SK-N-MC (cell line): ENCODE measurements at regions not wholly inside any gene's neighbourhood (a gene's known extent, or its start where the extent isn't known, plus 50 kb on each side); places are given as distances from the start of the nearest gene placed in this dataset.
A peak's percentile ranks its signal among the peaks of the same experiment; 100 is the strongest.
"Not testable (repeated sequence)": the region's sequence is repeated elsewhere in the genome, so short reads cannot be mapped to it uniquely, and the experiment has no call there.

Experiments used
- DNase-seq: peaks from one replicate; pipeline ENCODE4 v3.0.0-alpha.2; 2011; ENCODE audit warnings: low read depth, low spot score
- H3K27ac ChIP-seq: fragments of 200-600 bp; sonication (generic); 2 replicates; pipeline ENCODE4 v1.5.1; 2016; ENCODE audit warnings: mixed run types
- H3K36me3 ChIP-seq: fragments of 200-600 bp; sonication (generic); 2 replicates; pipeline ENCODE4 v1.6.1; 2017; ENCODE audit warnings: antibody characterized with exemption, low read length, mixed read lengths; ENCODE audit not compliant: insufficient read depth
- H3K4me3 ChIP-seq: fragments of 200-600 bp; sonication (generic); 2 replicates; pipeline ENCODE4 v1.5.1; 2016
- H3K9ac ChIP-seq: fragments of 200-600 bp; sonication (generic); 2 replicates; pipeline ENCODE4 v1.8.0; 2017; ENCODE audit warnings: mixed run types, mixed read lengths; ENCODE audit not compliant: insufficient read length
- H3K9me3 ChIP-seq: fragments of 200-600 bp; sonication (generic); 2 replicates; pipeline ENCODE4 v1.6.1; 2017; ENCODE audit warnings: low read depth, mild to moderate bottlenecking, antibody characterized with exemption, low read length, moderate library complexity, mixed read lengths
- EZH2 ChIP-seq: fragments of 200-600 bp; sonication (generic); IDR thresholded peaks from one replicate; pipeline ENCODE4 v1.6.1; 2017; ENCODE audit warnings: antibody characterized with exemption
- FOXP2 ChIP-seq: optimal IDR thresholded peaks from 2 replicates; pipeline ENCODE3; 2011; ENCODE audit warnings: mild to moderate bottlenecking, moderate library complexity; ENCODE audit not compliant: insufficient read depth; ENCODE audit errors: extremely low read length, control extremely low read depth
- POLR2AphosphoS5 ChIP-seq: IDR thresholded peaks from 2 replicates; pipeline ENCODE4 v1.6.1; 2012; ENCODE audit warnings: mild to moderate bottlenecking, low read depth, low read length, borderline replicate concordance

DNA sequence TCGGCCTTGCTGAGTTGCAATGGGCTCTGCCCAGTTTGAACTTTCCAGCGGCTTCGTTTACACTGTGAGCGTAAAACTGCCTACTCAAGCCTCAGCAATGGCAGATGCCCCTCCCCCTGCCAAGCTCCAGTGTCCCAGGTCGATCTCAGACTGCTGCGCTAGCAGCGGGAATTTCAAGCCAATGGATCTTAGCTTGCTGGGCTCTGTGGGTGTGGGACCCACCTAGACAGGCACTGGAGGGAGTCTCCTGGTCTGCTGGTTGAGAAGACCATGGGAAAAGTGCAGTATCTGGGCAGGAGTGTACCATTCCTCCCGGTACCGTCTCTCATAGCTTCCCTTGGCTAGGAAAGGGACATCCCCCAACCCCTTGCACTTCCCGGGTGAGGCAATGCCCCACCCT, 88.2 kb downstream of the KLHL28 start:
- Histone ChIP-seq H3K4me3 (no peak overlapping the region), H3K9me3 (no peaks in the 10 kb centered on the region), H3K36me3 (no peaks in the 10 kb centered on the region), H3K9ac (no peak overlapping the region), H3K27ac (no peak overlapping the region)
- no peak for DNase-seq
- TF ChIP-seq EZH2, result no peak
- TF ChIP-seq POLR2AphosphoS5, result no peak
- TF ChIP-seq FOXP2, result no peak

DNA sequence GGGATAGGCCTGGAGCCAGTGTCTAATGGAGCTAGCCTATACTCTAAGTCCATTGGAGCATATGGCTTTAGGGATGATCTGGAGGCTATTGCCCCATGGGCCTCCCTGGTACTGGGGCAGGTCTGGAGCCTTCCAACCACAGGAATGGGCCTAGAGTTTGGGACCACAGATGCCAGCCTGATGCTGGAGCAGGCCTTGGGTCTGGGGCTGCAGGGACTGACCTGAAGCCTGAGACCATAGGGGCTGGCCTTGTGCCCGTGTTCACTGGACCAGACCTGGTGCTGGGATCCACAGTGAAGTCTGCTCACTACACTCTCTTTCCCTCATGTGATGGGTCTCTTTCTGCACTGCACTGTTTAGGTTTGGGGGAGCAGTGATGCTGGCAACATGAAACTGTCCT, 95.0 kb downstream of the KLHL28 start:
- H3K27ac ChIP-seq, result no peak overlapping the region
- no peaks in the 10 kb centered on the region for H3K9me3 ChIP-seq
- DNase-seq, result no peak
- no peak overlapping the region for H3K9ac ChIP-seq
- H3K4me3 ChIP-seq, result no peak overlapping the region
- TF ChIP-seq FOXP2 (no peak), EZH2 (no peak), POLR2AphosphoS5 (no peak)
- no peaks in the 10 kb centered on the region for H3K36me3 ChIP-seq

GRCh38 chr14:44866322-44866721, 95.4 kb downstream of the KLHL28 start:
- no peak overlapping the region for H3K9ac ChIP-seq
- H3K4me3 ChIP-seq, result no peak overlapping the region
- H3K27ac ChIP-seq, result no peak overlapping the region
- no peak for DNase-seq
- TF ChIP-seq FOXP2 (no peak), POLR2AphosphoS5 (no peak), EZH2 (no peak)
- no peaks in the 10 kb centered on the region for H3K36me3 ChIP-seq
- H3K9me3 ChIP-seq, result no peaks in the 10 kb centered on the region

DNA sequence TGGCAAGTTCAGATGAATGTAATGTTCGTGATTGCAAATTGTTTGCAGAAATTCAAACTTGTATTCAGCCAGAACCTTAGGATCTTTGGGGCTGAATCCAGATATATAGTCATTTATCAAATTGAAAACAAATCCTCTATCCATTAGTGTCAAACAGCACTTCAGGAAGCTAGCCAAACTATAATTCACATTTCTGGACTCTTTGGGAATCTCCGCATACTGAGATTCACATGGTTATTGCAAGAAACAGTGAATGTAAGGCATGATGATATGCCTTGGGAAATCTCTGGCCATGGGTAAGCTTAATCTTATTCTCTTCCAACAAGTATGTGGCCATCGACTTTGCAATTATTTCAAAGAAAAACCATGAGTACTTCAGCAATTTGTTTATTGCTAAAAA, 98.5 kb downstream of the KLHL28 start:
- Histone ChIP-seq H3K9me3 (no peaks in the 10 kb centered on the region), H3K4me3 (no peak overlapping the region), H3K36me3 (no peaks in the 10 kb centered on the region), H3K9ac (no peak overlapping the region), H3K27ac (no peak overlapping the region)
- no peak for DNase-seq
- TF ChIP-seq EZH2 (no peak), POLR2AphosphoS5 (no peak)

GRCh38 chr14:44854114-44854513, 107.6 kb downstream of the KLHL28 start:
- Histone ChIP-seq H3K9ac (no peak overlapping the region), H3K36me3 (no peaks in the 10 kb centered on the region), H3K9me3 (no peaks in the 10 kb centered on the region), H3K27ac (no peak overlapping the region), H3K4me3 (no peak overlapping the region)
- TF ChIP-seq EZH2, result no peak
- no peak for TF ChIP-seq POLR2AphosphoS5
- no peak for TF ChIP-seq FOXP2
- no peak for DNase-seq

GRCh38 chr14:44847526-44848309, 114.0 kb downstream of the KLHL28 start:
- Histone ChIP-seq H3K9ac (no peak overlapping the region), H3K36me3 (no peaks in the 10 kb centered on the region), H3K4me3 (no peak overlapping the region), H3K9me3 (no peaks in the 10 kb centered on the region), H3K27ac (no peak overlapping the region)
- no peak for DNase-seq
- TF ChIP-seq FOXP2, result no peak
- no peak for TF ChIP-seq POLR2AphosphoS5
- no peak for TF ChIP-seq EZH2

GRCh38 chr14:44846232-44846824, 115.4 kb downstream of the KLHL28 start:
- peak; percentile 50 for DNase-seq
- no peaks in the 10 kb centered on the region for H3K9me3 ChIP-seq
- no peak overlapping the region for H3K9ac ChIP-seq
- H3K4me3 ChIP-seq, result 0 out of 2 replicates have a peak overlapping the region, but pooled peaks have one; percentile 26
- H3K27ac ChIP-seq, result no peak overlapping the region
- TF ChIP-seq POLR2AphosphoS5, result no peak
- no peak for TF ChIP-seq EZH2
- H3K36me3 ChIP-seq, result no peaks in the 10 kb centered on the region

DNA sequence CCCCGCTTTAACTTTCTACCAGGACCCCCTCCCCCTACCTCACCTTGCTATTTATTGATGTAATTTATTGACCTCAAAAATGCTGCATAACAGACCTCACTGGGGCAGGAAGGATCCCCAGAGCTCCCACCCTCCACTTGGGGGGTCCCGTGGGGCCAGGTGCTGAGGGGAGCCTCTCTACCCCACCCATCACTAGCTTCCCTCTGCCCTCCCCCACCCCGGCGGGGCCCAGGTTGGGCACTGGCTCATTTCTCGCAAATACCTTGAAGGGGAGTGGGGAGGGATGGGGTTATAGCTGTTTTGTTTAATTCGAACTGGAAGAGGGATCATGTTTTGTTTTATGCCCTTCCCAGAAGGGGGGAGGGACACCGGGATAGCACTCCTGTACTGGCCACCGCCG, 125.8 kb downstream of the KLHL28 start:
- not testable (repeated sequence) for H3K9ac ChIP-seq, H3K9me3 ChIP-seq, H3K4me3 ChIP-seq, H3K27ac ChIP-seq, H3K36me3 ChIP-seq, DNase-seq

GRCh38 chr14:44833376-44834060, 128.2 kb downstream of the KLHL28 start:
- Histone ChIP-seq H3K36me3 (no peaks in the 10 kb centered on the region), H3K9ac (no peak overlapping the region), H3K4me3 (no peak overlapping the region), H3K27ac (no peak overlapping the region), H3K9me3 (no peaks in the 10 kb centered on the region)
- DNase-seq, result no peak
- no peak for TF ChIP-seq EZH2
- TF ChIP-seq FOXP2, result no peak
- no peak for TF ChIP-seq POLR2AphosphoS5
